T-helper 1 cell treated with Interleukin-12 subunit alpha and Interleukin-12 subunit beta and Interleukin-4 antibody, amounts not matched to agents 30 ng/mL and 1 ng/mL, for 36 hours (primary cell): ENCODE measurements at regions not wholly inside any gene's neighbourhood (a gene's known extent, or its start where the extent isn't known, plus 50 kb on each side); places are given as distances from the start of the nearest gene placed in this dataset.

Experiments
- intact Hi-C: fragments of 100-400 bp; cut with micrococcal nuclease; formaldehyde crosslinking; loops from one replicate; pipeline ENCODE4 v1.15.1; 2024

GRCh38 chr22:47826016-47826415 lies 1063.6 kb downstream of the TBC1D22A start:
- intact Hi-C loops = no loop called here

- intact Hi-C loops = no loop called here
Measured at GRCh38 chr22:47822422-47822821, 1060.0 kb downstream of the TBC1D22A start.

DNA sequence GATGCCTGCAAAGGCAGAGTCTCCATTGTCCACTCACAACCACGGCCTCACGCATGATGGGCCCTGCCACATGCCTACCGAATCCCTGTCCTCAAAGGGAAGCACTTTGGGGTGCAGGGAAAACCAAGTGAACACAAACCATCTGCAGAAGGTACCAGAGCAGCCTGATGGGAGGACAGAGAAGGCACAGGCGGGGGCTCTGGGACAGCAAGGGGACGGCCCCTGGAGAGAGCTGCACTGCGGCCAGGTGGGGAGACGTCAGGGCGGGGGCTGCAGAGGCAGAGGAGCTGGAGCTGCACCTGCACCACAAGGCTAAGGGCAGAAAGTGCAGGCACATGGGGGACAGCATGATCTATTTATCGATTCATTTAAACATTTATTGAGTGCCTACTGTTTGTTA lies 1056.0 kb downstream of the TBC1D22A start:
- intact Hi-C loops = no loop called here

DNA sequence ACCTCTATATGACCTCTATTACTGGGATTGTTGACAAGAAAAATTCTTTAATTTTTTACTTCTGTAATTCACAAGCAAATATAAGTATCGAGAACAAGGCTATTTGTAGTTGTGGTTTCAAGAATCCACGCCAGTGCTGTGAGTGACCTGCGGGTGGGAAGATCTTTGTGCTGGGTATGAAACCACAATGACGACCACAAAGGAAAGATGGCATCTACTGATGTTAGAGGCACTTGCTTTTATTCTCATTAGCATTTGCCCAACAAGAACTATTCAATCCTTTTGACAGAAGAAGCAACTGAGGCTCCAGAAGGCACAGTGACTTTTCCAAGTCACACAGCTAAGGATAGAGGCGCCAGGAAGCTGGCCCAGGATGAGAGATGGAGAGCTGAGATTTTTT lies 1054.9 kb downstream of the TBC1D22A start:
- intact Hi-C loops = no loop called here

DNA sequence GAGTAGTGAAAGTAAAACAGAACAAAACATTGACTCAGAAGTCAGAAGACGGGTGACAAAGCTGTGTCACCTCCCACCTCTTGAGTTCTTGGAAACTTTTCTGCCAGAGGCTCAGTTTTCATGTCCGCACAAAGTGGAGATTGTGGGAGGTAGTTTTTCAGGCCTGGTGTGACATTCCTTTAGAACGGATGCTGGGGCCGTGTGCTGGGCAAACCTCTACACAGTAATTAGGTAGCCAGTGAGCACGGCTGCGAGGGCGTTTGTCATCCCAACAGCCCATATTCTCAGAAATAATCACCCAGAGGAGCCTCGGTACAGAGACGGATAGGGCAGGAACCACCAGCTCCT lies 1054.4 kb downstream of the TBC1D22A start:
- intact Hi-C loops = no loop called here

GRCh38 chr22:47816121-47816862 lies 1053.8 kb downstream of the TBC1D22A start:
- intact Hi-C loops = no loop called here

- intact Hi-C loops = no loop called here
Measured at GRCh38 chr22:47814474-47814873, 1052.0 kb downstream of the TBC1D22A start.

DNA sequence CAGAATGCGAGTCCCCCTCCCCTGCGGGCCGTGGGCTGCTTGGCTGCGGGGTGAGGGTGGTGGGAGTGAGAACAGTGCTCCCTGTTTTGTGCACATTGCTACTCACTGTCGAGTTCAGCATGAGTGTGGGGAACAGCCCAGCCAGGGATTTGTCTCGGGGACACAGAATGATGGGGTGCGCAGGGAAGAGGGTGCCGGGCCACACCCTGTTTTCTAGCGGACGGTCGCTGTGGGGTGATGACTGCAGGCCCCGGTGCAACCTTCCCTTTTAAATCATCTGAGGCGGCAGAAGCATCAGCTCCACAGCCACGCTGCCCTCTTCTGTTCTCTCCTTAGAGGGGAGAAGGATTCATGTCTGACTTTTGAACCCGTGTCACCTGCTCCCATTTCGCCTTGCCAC lies 1051.2 kb downstream of the TBC1D22A start:
- intact Hi-C loops = no loop called here

DNA sequence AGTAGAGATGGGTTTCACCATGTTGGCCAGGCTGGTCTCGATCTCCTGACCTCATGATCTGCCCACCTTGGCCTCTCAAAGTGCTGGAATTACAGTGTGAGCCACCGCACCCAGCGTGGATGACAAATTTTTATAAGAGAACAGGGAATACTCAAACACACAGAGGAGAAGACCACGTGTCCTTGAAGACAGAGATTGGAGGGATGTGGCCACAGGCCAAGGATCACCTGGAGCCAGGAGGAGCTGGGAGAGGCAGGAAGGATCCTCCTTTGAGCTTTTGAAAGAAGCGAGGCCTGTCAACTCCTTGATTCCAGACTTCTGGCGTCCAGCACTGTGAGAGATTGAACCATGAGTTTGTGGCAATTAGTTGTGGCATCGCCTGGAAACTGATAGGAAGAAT lies 1049.5 kb downstream of the TBC1D22A start:
- intact Hi-C loops = no loop called here

GRCh38 chr22:47810505-47811500 lies 1048.4 kb downstream of the TBC1D22A start:
- intact Hi-C loops = no loop called here

DNA sequence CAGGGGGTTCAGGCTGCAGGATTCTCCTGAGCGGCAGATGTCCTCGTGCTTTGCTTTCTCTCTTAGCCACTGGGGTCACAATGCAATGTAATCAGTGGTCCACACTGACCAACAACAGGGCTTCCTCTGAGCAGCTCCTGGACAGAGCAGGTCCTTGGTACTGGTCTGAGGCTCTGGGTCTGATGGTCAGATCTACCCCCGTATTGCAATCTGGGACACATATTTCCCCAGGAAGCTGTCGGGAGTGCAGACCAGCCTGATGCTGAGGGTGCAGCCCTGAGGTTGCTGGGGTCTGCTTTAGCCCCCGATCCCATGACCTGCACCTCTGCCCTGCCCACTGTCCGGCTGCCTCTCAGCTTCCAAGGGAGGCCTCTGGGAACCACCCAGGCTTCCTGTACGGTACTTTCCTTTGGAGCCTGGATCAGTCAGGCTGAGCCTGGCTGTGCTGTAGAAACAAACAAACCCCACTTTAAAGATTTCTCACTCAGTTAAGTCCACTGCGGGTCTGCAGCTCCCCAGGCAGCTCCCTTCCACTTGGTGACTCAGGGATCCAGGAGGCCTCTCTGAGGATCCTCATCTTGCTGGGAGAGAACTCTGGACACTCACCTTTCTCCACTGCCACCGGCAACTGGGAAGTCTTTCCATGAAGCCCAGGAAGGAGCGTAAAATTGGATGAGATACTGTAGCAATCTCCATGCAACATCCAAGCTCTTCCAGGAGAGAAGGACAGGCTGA lies 1046.6 kb downstream of the TBC1D22A start:
- intact Hi-C loops = no loop called here

- intact Hi-C loops = no loop called here
Measured at GRCh38 chr22:47808236-47808635, 1045.8 kb downstream of the TBC1D22A start.

DNA sequence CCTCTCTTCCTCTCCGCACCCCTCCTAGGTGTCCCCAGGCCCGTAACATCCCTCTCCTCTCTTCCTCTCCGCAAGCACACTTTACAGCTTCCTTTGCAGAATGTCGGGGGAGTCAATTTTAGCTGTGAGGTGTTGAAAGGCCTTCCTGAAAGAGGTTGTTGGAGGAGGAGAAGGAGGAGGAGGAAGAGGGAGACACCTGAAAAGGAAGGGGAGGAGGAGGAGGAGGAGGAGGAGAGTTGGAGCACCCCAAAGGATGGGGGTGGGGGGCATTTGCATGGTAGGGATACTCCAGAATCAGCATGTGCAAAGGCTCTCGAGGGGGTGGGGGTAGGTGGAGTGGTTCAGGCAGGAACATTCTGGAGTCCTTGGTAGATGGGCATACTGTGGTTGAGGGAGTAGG lies 1045.1 kb downstream of the TBC1D22A start:
- intact Hi-C loops = no loop called here

- intact Hi-C loops = no loop called here
Measured at GRCh38 chr22:47806894-47807293, 1044.4 kb downstream of the TBC1D22A start.

DNA sequence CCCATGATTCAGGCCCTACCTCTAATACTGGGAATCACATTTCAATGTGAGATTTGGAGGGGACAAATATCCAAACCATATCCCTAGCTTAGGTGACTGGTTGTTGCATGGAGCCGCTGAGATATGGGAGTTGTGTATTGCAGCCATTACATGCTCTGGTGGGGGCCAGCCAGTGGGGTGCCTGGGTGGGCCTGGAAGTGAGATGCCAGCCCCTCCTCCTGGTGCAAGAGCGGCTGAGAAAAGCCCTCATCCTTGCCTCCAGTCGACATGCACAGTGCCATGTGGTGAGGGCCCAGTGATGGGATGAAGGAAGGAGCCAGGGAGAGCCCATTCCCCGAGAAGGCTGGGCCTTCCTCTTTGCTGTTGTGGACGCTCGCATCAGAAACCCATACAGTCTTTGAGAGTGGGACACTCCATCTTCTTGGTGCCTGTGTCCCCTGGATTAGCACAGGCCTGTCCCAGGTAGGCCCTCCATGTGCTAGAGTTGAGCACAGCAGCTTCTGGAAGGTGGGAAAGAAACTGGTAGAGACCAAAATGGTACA lies 1043.0 kb downstream of the TBC1D22A start:
- intact Hi-C loops = no loop called here

DNA sequence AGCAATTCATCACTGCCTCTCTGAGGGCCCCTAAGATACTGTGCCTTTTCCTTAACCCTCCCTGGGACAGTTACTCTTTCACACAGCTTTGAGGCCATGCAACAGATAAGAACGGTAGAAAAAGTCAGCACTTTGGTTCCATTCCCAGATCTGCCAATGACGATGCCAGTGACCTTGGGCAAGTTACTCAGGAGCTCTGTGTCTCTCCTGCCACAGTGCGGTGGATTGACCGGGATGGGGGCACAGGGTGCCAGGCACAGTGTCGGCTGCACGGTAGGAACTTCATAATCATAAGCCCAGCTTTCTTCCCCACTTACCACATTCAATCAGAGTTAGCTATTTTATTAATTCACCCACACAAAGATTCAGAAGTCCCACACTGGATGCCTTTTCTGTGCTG lies 1041.8 kb downstream of the TBC1D22A start:
- intact Hi-C loops = no loop called here

- intact Hi-C loops = no loop called here
Measured at GRCh38 chr22:47802421-47802820, 1040.0 kb downstream of the TBC1D22A start.

DNA sequence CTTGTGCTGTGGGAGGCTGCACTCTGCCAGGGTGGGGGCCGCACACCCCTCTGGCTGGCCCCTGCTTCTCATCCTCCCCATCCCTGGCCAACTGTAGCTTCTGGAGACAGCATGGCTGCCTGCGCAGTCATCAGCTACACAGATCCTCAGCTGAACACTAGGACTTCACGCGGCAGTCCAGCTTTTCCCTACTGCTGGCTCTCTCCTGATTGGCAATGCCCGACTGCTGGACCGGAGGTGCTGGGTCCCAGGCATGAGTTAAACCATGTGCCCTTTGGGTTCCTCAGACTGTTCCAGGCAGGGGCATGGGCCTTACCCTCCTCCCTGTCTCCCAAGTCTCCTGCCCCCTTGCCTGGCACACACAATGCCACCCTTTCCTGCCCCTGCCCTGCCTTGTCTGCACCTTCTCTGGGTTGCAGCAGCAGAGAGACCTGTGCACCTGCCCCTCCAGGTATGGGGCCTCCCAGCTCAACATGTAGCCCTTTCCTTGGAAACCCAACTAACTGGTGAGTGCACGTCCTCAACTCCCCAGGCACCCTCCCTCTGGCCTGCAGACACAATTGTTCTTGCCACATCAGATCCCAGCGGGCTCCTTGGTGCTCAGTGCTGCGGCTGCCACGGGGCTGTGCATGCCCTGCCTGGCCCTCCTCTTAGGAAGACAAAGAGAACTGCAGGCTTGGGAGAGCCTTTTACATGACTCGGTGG lies 1039.2 kb downstream of the TBC1D22A start:
- intact Hi-C loops = no loop called here

GRCh38 chr22:47798229-47798628 lies 1035.8 kb downstream of the TBC1D22A start:
- intact Hi-C loops = no loop called here

DNA sequence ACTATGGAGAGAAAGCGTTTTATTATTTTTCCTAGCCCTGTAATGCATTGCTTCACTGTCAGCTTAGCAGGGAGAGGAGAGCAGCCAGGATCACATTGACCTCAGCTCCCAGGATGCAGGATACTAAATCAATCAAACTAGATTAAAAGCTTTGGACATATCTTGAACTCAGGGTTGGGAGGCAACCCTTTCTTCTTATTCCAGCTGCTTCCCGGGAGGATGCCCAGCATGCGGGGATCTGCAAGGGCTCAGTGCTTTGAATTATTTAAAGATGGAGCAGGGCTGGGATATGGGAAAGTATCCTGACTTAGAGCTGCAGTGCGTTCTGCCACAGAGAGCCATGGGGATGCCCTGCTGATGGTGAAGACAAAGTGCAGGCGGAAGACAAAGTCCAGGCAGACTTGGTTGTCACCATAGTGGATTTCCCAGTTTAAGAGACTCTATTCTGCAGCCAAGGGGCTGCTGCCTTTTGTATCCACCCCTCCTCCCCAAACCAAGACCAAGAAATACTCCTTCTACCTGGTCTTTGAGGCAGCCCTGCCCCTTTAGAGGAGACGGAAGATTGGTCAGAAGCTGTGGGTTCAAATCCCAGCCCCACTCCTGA lies 1035.0 kb downstream of the TBC1D22A start:
- intact Hi-C loops = no loop called here
